ENCODE measurements at regions not wholly inside any gene's neighbourhood (a gene's known extent, or its start where the extent isn't known, plus 50 kb on each side); places are given as distances from the start of the nearest gene placed in this dataset.

GRCh38 chr7:36017111-36017510 is 135.9 kb upstream of the EEPD1 start (continued):
- TF ChIP-seq, protein P1, sequence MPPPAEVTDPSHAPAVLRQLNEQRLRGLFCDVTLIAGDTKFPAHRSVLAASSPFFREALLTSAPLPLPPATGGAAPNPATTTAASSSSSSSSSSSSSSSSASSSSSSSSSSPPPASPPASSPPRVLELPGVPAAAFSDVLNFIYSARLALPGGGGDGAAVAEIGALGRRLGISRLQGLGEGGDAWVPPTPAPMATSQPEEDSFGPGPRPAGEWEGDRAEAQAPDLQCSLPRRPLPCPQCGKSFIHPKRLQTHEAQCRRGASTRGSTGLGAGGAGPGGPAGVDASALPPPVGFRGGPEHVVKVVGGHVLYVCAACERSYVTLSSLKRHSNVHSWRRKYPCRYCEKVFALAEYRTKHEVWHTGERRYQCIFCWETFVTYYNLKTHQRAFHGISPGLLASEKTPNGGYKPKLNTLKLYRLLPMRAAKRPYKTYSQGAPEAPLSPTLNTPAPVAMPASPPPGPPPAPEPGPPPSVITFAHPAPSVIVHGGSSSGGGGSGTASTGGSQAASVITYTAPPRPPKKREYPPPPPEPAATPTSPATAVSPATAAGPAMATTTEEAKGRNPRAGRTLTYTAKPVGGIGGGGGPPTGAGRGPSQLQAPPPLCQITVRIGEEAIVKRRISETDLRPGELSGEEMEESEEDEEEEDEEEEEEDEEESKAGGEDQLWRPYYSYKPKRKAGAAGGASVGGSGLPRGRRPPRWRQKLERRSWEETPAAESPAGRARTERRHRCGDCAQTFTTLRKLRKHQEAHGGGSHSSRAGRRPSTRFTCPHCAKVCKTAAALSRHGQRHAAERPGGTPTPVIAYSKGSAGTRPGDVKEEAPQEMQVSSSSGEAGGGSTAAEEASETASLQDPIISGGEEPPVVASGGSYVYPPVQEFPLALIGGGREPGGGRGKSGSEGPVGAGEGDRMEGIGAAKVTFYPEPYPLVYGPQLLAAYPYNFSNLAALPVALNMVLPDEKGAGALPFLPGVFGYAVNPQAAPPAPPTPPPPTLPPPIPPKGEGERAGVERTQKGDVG (CRISPR knock-in tag; IDR thresholded peaks at IDR 0.05) = no peak
- TF ChIP-seq NKRF (conservative IDR thresholded peaks at IDR 0.05) = no peak
- no peak for TF ChIP-seq YBX1 (IDR thresholded peaks at IDR 0.05)
- no peak for TF ChIP-seq NR2C1 (IDR thresholded peaks at IDR 0.05)

DNA sequence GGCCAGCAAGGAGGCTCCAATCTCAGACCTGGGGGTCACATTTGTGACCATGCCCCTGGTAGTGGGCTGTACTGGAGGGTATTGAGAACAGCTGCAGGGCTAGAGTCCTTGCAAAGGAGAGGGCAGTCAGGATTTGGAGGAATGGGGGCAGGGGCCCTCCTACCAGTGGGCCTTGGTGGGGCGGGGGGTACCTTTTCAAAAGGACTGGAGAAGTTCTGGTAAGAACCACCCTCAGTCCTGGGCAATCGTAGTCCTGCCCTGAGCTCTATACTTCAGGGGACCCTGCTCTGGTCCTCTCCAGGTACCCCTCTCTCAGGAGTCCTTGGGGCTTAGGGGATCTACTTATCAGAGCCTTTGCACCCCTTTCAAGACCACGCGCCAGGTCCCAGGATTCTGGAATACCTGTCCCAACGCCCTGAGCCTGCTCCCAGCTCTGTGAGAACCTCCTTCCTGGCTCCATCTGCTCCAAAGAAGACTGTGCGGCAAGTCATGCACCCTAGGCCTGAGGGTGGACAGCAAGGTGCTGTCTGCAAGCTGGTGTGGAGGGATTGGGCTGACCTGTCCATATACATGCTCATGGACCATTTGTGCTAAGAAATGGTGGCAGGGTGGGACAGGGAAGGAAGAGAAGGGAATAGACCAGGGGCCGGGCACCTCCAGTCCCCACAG is 134.1 kb upstream of the EEPD1 start:
- no peak for FAIRE-seq
- H3K27me3 ChIP-seq (replicated peaks in 1 of 2; ENCODE audit: control insufficient read depth in 2 of 2, insufficient read depth in 2 of 2, low read length in 1 of 2) = no peaks in the 10 kb centered on the region
- H3K9ac ChIP-seq (ENCODE audit: control insufficient read depth, insufficient read depth, low read length) = no peak overlapping the region
- POLR2A ChIA-PET = no interaction called here
- in situ Hi-C loops (cut with MboI) = no loop called here
- H3K36me3 ChIP-seq (ENCODE audit: control insufficient read depth in 2 of 2, insufficient read depth in 2 of 2, low read length in 1 of 2) = no peaks in the 10 kb centered on the region
- SMC1A ChIA-PET (ENCODE audit: uncharacterized antibody, unreplicated experiment) = interaction anchor here (0.6 to 1.1 kb wide), 3 partner anchors 35 to 99 kb away, joined by 3 read pairs; no protein-coding TSS in a partner anchor
- no peak overlapping the region for H3K4me2 ChIP-seq (ENCODE audit: control insufficient read depth, insufficient read depth)
- intact Hi-C loops (cut with micrococcal nuclease; ENCODE audit: unreplicated experiment) = no loop called here
- H4K20me1 ChIP-seq (ENCODE audit: control insufficient read depth, insufficient read depth) = no peaks in the 10 kb centered on the region
- RAD21 ChIA-PET (ENCODE audit: unreplicated experiment) = no interaction called here
- no peak for DNase-seq (ENCODE audit: low read depth, low spot score)
- no peak for ATAC-seq
- CTCF ChIA-PET = interaction anchor here (3.2 kb wide), 1 partner anchor 272 kb away, joined by 21 read pairs; no protein-coding TSS in a partner anchor
- H3K9me3 ChIP-seq (replicated peaks; ENCODE audit: control insufficient read depth, insufficient read depth, low read length) = no peaks in the 10 kb centered on the region; the same call in 2 of the 3 replicates
- 40% methylated on average over 7 of the region's 7 CpGs for WGBS (ENCODE audit: insufficient coverage, insufficient replicate concordance, low lambda C conversion rate, missing lambda C conversion rate)
- H3K27ac ChIP-seq (ENCODE audit: control insufficient read depth, insufficient read depth) = no peak overlapping the region
- H3K4me3 ChIP-seq = no peak overlapping the region
- H3K4me1 ChIP-seq (ENCODE audit: control insufficient read depth, insufficient read depth, low read length) = no peaks in the 10 kb centered on the region
- no peak overlapping the region for H2AFZ ChIP-seq (ENCODE audit: control insufficient read depth, low read depth, low read length)
- no peaks in the 10 kb centered on the region for H3K79me2 ChIP-seq (ENCODE audit: control insufficient read depth, insufficient read depth, low read length)
- BruUV-seq (replicated peaks) = no TSS peak
- no peak for TF ChIP-seq SREBF1 (IDR thresholded peaks at IDR 0.05; ENCODE audit: low read length)
- TF ChIP-seq PRDM15 (CRISPR knock-in tag; IDR thresholded peaks at IDR 0.05) = no peak
- TF ChIP-seq SMC3 (IDR thresholded peaks at IDR 0.05; ENCODE audit: borderline replicate concordance, low read length) = no peak
- TF ChIP-seq ZNF384 (IDR thresholded peaks at IDR 0.05; ENCODE audit: borderline replicate concordance, low read depth, low read length) = no peak
- no peak for TF ChIP-seq PAX8 (IDR thresholded peaks at IDR 0.05)
- no peak for TF ChIP-seq SIN3A (IDR thresholded peaks at IDR 0.05; ENCODE audit: low read depth, low read length)
- TF ChIP-seq, protein P2, sequence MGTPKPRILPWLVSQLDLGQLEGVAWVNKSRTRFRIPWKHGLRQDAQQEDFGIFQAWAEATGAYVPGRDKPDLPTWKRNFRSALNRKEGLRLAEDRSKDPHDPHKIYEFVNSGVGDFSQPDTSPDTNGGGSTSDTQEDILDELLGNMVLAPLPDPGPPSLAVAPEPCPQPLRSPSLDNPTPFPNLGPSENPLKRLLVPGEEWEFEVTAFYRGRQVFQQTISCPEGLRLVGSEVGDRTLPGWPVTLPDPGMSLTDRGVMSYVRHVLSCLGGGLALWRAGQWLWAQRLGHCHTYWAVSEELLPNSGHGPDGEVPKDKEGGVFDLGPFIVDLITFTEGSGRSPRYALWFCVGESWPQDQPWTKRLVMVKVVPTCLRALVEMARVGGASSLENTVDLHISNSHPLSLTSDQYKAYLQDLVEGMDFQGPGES (IDR thresholded peaks at IDR 0.05) = no peak
